ENCODE measurements at regions not wholly inside any gene's neighbourhood (a gene's known extent, or its start where the extent isn't known, plus 50 kb on each side); places are given as distances from the start of the nearest gene placed in this dataset.

DNA sequence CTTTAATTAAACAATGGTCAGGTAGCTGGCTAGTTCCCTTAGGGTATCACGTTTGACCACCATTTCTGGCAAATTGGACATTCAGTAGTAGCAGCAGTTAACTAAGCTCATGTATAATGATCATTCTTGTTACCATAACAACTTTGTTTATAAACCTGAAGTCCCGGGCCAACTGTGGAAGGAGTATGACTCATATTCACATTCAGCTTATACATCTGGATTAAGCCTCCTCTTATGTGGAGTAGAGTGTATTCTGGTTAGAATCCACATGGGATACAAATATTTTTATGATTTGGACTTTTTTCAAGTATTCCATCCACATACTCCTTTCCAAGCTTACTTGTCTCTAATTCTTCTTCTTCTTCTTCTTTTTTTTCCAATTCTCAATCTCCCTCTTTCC is 70.3 kb upstream of the ZSWIM2 start:
- no peak for DNase-seq

DNA sequence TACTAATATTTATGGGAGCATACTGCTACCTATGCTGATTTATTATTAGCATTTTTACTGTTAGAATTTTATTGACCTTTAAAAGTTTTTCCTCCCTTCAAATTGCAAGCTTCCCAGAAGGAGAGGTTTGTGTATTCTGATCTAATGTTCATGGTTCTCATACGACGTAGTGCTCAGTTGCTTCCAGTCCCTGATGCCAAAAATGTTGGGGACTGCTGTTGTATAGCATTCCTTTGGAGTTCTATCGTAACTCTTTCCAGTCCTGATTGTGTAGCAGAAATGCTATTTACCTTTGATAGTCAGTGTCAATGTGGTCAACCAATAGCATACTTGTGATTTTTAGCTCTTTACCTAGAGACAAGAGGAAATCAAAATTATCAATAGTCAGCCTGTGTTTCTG is 69.5 kb upstream of the ZSWIM2 start:
- DNase-seq: no peak

- DNase-seq: no peak
These were observed 68.9 kb upstream of the ZSWIM2 start for GRCh38 chr2:186917866-186918265.

- peak; percentile 8 for DNase-seq
These were observed 64.9 kb upstream of the ZSWIM2 start for GRCh38 chr2:186913870-186914269.

GRCh38 chr2:186912979-186913378 is 64.0 kb upstream of the ZSWIM2 start:
- DNase-seq: no peak

DNA sequence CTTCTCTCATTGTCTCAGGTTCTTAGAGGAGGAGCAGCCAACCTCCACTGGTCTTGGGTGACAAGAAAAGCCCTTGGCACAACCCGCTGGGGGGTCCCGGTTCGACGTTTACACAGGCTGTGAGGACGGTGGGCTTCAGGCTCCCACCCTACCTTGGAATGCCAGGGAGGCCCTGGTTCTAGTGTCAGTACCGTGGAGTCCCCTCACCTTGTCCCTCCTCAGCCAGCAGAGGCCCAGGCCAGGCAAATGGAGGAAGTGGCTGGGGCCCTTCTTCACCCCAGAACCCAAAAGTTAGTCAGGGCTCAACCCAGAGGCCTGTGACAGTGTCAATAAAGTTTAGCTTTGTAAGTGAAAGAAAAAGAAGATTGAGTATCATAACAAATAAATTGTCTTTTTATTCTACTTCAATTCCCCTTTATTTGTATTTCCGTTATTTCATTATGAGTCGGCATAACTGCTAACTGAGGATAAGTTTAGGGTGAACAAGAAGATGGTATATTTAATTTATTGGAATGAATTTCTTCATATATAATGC is 62.6 kb upstream of the ZSWIM2 start:
- no peak for DNase-seq

GRCh38 chr2:186910996-186911395 is 62.0 kb upstream of the ZSWIM2 start:
- no peak for DNase-seq

GRCh38 chr2:186909095-186909494 is 60.1 kb upstream of the ZSWIM2 start:
- no peak for DNase-seq

DNA sequence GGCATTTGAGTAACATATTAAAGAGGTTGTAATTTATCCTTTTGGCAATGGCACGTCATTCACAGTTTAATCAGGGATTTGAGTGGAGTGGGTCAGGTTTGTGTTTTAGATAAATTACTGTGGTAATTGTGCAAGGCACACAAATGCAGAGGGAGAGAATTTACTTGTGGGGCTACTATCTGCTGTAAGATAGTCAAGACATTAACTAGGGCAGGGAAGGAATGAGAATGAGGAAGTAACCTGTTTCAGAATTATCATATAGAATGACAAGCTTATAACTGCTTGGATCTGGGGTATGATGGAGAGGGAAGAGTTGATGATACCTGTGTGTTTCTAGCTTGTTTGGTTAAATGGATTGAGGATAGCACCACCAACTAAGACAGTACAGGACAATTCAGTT is 58.9 kb upstream of the ZSWIM2 start:
- DNase-seq: no peak

- DNase-seq: no peak
These were observed 54.2 kb upstream of the ZSWIM2 start for GRCh38 chr2:186903216-186903615.

All from inflammatory macrophage treated with lipopolysaccharide for 4 hours (primary cell).